OCI-LY3 (cell line): ENCODE measurements at regions not wholly inside any gene's neighbourhood (a gene's known extent, or its start where the extent isn't known, plus 50 kb on each side); places are given as distances from the start of the nearest gene placed in this dataset.

Experiments used
- EZH2phosphoT487 ChIP-seq: fragments of 200-600 bp; shearing (Covaris generic); IDR thresholded peaks from 2 replicates; pipeline ENCODE4 v1.6.1; 2018; ENCODE audit warnings: antibody characterized with exemption, mixed run types, low read depth
- TF ChIP-seq, protein P1 (sequence below): fragments of 200-600, 300-600 bp; sonication (generic); IDR thresholded peaks from 2 replicates; pipeline ENCODE4 v1.5.1; 2014; ENCODE audit warnings: antibody characterized with exemption, low read length, low read depth

- TF ChIP-seq, protein P1, sequence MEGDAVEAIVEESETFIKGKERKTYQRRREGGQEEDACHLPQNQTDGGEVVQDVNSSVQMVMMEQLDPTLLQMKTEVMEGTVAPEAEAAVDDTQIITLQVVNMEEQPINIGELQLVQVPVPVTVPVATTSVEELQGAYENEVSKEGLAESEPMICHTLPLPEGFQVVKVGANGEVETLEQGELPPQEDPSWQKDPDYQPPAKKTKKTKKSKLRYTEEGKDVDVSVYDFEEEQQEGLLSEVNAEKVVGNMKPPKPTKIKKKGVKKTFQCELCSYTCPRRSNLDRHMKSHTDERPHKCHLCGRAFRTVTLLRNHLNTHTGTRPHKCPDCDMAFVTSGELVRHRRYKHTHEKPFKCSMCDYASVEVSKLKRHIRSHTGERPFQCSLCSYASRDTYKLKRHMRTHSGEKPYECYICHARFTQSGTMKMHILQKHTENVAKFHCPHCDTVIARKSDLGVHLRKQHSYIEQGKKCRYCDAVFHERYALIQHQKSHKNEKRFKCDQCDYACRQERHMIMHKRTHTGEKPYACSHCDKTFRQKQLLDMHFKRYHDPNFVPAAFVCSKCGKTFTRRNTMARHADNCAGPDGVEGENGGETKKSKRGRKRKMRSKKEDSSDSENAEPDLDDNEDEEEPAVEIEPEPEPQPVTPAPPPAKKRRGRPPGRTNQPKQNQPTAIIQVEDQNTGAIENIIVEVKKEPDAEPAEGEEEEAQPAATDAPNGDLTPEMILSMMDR = no peak
- no peak for TF ChIP-seq EZH2phosphoT487
These were observed 405.1 kb downstream of the TNS1 start for GRCh38 chr2:217597681-217598080.
